ENCODE measurements at regions not wholly inside any gene's neighbourhood (a gene's known extent, or its start where the extent isn't known, plus 50 kb on each side); places are given as distances from the start of the nearest gene placed in this dataset.

GRCh38 chr16:49964316-49964715, 60.7 kb upstream of the CNEP1R1 start:
- no peak overlapping the region for H3K4me3 ChIP-seq (ENCODE audit: low read length)
- DNase-seq (ENCODE audit: low read depth): no peak
- no peak for TF ChIP-seq CTCF (conservative IDR thresholded peaks at IDR 0.05; ENCODE audit: low read length)

GRCh38 chr16:49964973-49965372, 60.1 kb upstream of the CNEP1R1 start:
- no peak for TF ChIP-seq CTCF (conservative IDR thresholded peaks at IDR 0.05; ENCODE audit: low read length)
- DNase-seq (ENCODE audit: low read depth): no peak
- no peak overlapping the region for H3K4me3 ChIP-seq (ENCODE audit: low read length)

DNA sequence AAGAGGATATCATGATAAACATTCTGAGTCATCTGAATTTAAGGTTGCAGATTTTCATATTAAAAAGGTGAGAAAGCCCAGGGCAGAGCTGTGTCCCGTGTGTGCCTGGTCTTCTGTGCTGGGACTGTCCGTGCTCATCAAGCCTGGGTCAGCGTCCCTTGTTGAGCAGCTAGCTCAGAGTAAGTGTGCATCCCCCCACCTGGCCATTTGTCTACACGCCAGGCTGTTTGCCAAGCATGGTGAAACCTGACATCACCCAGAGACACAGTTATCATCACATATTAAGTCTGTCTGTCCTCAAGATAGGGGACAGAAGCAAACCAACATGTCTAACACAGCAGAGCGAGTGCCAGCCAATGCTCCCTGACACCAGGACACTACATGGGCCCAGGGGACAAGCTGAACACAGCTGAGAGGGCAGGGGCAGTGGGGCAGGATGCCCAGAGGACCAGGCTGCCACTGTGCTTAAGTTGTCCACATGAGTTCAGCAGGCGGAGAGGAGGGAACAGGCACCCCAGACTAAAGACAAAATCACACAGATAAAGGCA, 57.9 kb upstream of the CNEP1R1 start:
- no peak for TF ChIP-seq CTCF (conservative IDR thresholded peaks at IDR 0.05; ENCODE audit: low read length)
- no peak overlapping the region for H3K4me3 ChIP-seq (ENCODE audit: low read length)
- DNase-seq (ENCODE audit: low read depth): no peak

DNA sequence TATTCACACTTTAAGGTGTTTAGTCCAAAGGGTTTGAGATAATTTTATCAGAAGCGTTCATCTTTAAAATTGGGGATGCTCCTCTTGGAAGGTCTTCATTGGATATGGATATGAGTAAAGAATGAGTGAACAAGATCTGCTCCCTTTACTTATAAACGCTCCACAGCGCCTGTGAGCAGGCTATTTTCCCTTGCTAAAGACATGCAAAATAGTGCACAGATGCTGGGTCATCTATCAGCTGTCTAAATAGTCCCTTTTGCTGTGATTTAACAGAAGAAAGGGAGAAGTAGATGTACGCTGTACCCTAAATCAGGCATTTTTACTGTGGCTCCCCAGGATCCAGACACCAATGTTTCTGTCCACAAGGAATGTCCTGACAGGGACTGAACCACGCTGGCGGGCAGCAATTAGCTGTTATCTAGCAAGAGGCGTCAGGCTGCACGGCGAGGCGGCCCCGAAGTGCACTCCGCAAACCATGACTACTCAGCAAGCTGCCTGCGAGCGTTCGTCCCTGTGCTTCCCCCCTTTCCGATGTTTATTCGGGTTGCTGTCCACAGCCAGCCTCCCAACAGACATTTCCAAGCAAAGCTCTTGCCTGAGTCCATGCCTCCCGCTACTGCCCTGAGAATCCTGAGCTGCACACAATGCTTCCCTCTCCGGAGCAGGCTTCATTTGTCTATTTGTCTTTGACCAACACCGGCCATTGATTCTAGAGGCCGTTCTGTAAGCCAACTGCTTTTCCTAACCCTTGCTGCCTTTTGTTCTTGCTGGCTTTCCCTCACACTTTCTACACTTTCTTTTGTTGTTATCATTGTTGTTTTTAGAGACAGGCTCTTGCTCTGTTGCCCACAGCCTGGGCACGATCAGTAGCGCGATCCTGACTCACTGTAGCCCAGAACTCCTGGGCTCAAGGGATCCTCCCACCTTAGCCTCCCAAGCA, 55.7 kb upstream of the CNEP1R1 start:
- H3K4me3 ChIP-seq (ENCODE audit: low read length): no peak overlapping the region
- TF ChIP-seq CTCF (conservative IDR thresholded peaks at IDR 0.05; ENCODE audit: low read length): no peak
- no peak for DNase-seq (ENCODE audit: low read depth)

DNA sequence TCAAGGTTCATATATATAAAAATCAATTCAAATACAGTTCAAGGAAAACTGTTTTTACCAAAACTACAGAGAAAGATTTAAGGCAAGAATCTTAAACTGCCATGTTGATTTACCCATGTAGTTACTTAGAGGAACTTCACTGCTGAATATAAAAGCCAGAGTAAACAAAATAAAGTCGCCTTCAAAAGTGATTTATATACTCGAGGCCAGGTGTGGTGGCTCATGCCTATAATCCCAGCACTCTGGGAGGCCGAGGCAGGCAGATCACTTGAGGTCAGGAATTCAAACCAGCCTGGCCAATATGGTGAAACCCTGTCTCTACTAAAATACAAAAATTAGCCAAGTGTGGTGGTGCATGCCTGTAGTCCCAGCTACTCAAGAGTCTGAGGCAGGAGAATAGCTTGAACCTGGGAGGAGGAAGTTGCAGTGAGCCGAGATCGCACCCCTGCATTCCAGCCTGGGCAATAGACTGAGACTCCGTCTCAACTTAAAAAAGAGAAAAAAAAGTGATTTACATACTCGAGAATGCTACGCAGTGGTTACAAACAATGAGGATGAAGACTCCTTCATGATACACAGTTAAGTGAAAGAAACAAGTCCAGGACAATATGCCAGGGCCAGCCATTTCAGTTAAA, 54.1 kb upstream of the CNEP1R1 start:
- H3K4me3 ChIP-seq (ENCODE audit: low read length): no peak overlapping the region
- no peak for DNase-seq (ENCODE audit: low read depth)

GRCh38 chr16:49972280-49972679, 52.7 kb upstream of the CNEP1R1 start:
- DNase-seq (ENCODE audit: low read depth): no peak
- H3K4me3 ChIP-seq (ENCODE audit: low read length): no peak overlapping the region
- no peak for TF ChIP-seq CTCF (conservative IDR thresholded peaks at IDR 0.05; ENCODE audit: low read length)

More for the DNA sequence above, 54.1 kb upstream of the CNEP1R1 start:
- TF ChIP-seq CTCF (conservative IDR thresholded peaks at IDR 0.05; ENCODE audit: low read length): no peak

Measured in AG10803 (cell line).